ENCODE measurements at regions not wholly inside any gene's neighbourhood (a gene's known extent, or its start where the extent isn't known, plus 50 kb on each side); places are given as distances from the start of the nearest gene placed in this dataset.
"Not testable (repeated sequence)": the region's sequence is repeated elsewhere in the genome, so short reads cannot be mapped to it uniquely, and the experiment has no call there.

DNA sequence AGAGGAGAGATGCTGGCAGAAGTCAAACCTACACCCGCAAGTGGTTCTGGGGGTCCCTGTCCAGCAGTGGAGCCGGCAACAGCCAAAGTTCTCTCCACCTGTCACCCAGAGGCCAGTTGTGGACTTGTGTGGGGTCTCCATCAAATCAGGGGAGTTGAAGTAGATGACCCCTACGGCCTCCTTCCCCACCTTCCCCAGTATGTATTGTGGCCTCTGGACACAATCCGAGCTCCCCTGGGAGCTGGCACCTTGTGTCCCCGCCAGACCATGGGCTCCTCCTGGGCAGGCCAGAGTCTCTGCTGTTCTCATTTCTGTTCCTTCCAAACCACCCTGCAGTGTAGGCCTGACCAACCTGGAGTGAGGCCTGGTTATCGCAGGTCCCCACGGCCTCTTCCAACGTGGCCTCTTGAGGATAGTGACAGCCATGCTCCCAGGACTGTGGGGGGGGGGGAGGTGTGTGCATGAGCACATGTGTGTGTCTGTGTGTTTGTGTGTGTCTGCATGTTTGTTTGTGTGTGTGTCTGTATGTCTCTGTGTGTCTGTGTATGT is 246.4 kb downstream of the MATN1 start:
- no peak for DNase-seq

DNA sequence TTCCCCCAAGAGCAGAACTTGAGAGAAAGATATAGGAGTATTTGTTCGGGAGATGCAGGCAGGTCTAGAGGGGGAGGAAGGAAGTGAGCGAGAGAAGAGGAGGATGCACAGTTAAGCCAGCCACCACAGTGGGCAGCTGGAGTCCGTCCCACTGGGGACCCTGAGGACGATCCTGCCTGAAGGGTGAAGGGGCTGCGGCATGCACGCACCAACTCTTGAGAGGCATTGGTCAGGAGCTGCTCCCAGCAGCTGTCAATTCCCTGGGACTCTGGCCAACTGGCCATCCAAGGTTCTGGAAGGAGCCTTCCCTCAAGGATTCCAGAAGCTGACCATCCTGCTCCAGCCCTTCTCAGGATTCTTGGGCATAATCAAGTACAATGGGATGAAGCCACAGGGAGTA is 246.9 kb downstream of the MATN1 start:
- no peak for DNase-seq

DNA sequence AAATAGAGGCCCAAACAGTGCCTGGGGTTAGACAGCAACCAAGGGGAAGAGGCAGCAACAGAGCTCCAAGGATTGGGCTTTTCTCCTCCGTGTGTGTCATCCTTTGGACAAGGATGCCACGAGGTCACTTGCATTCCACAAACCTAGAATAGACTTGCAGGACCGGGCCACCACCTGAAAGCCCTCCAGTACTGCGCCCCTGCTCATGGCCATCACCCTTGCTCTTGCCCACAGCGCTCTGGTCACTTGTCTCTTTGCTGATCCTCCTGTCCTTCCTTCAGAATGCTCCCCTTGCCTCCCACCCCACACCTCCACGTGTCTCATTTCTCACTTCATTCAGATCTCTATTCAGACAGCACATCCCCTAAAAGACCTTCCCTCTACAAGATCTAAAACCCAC is 247.4 kb downstream of the MATN1 start:
- no peak for DNase-seq

DNA sequence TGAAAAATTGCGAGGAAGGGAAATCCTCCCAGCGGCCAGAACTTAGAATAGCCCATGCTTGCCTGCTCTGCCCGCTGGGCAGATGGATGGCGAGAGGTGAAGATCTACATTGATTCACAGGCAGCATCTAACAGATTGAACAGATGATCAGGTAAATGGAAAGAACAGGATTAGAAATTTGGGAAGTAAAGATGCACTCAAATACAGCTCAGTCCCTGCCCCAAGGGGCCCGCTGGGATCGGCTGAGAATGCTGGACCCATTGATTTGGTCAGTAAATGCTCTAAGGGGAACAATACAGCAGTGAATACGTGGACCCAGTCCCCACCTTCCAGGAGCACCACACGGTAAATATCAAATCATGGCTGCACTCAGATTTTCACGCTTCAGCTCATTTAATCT is 248.2 kb downstream of the MATN1 start:
- no peak for DNase-seq

DNA sequence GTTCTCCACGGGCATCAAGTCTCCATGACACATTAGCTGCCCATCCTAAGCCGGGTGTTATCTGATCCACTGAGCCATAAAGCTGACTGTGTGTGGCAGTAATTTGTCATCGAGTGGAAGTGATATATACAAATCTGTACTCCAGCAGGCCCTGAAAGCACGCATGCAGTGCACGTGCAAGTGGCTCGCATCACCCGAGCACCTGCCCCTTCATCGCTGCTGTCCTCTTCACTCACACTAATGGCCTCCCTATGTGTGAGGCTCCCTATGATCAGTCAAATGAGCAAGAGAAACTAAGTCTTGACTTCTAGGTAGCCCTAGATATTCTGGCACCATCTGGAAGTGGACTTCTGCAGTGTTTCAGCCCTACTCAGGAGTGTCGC is 248.6 kb downstream of the MATN1 start:
- DNase-seq = no peak

DNA sequence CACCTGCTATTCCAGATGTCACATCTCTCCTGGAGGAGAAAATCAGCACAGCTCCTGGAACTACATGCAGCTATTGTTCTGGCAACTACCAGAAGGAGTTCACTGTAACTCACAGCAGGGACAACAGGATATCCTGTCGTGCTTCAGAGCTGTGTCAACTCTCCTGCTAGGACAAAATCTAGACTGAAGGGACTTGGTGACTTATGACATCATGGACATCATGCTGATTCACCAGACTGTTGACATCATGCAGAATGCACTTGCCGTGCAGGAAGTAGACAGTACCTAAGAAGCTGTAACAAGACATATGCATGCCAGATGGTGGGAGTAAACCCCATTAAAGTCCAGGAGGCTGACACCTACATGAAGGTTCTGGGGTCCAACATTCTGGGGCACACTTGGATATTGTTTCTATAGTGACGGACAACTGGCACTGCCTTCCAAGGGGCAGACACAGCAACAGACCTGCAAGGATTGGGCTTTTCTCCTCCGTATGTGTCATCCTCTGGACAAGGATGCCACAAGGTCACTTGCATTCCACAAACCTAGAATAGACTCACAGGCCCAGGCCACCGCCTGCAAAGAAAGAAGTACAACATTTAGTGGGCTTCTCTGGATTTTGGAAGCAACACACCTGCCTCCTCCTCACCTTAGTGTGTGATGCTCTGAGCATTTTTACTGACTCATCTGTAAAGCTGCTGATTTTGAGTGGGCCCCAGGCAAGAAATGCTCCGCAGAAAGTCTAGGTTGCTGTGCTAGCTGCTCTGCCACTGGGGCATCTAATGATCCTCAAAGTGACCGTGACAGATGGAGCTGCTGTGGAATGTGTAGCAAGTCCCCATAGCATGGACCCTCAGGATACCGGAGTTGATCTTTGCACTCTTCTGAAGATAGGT is 249.2 kb downstream of the MATN1 start:
- DNase-seq = no peak

DNA sequence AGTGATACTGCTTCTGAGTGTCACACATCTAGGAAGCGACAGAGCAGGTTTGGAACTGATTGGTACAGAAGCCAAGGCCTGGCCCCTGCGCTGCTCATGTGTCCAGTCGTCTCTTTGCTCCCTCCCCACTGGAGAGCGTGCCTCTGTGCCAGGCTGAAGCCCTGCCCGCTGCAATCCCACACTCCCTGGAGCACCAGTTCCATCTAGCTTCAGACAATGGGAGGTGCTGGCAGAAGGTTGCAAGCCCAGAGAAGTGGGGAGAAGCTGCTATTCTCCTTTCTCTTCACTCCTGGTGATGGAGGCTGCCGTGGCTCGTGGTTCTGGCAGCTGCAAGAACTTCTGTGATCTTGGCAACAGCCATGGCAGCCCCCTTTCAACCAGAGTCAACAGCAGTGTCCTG is 250.9 kb downstream of the MATN1 start:
- DNase-seq = no peak

DNA sequence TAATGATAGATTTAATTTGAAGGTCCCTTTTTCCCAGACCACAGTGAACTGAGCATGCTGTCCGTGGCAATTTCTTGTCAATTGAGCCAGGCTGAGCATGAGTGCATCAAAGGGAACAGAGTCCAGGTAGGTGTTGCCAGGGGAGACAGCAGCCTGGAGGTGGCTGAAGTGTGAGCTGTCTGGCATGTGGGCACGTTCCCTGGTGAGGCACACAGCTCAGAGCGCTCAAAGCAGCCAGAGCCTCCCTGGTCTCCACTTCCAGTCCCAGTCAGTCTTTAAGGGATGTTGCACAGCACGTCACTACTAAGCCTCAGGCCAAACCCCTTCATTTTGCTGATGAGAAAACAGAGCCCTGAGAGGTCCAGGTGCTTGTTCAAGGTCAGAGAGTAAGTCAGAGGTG is 251.4 kb downstream of the MATN1 start:
- DNase-seq = no peak

DNA sequence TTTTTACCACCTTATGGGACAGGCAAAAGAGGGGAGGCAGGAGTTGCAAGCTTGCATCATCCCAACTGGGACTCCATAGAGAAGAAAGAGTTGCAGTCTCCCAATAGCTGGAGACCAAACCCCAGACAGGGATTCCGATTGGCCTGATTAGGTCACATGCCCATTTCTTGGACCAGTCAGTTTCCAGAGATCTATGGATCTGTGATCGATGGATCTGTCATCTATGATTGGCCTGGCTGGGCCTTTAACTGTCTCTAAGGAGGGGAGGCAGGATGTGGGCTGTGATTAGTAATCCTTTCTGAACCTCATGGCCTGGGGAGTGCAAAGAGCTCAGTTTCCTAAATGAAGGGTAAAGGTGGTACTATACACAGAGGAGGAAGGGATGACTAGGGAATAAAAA is 252.1 kb downstream of the MATN1 start:
- DNase-seq = no peak

DNA sequence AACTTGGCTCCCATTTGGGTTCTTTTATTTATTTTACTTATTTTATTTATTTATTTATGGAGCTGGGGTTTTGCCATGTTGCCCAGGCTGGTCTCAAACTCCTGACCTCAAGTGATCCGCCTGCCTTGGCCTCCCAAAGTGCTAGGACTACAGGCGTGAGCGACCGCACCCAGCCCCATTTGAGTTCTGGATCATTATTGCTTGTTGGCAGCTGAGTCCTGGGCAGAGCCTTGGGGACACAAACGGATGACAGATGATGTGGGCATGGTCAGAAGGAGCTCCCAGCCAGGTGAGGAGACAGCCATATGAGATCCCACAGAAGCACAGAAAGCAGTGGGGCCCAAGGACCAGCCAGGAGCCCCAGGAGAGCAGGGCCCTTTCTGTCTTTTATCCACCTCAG is 254.0 kb downstream of the MATN1 start:
- DNase-seq = no peak

DNA sequence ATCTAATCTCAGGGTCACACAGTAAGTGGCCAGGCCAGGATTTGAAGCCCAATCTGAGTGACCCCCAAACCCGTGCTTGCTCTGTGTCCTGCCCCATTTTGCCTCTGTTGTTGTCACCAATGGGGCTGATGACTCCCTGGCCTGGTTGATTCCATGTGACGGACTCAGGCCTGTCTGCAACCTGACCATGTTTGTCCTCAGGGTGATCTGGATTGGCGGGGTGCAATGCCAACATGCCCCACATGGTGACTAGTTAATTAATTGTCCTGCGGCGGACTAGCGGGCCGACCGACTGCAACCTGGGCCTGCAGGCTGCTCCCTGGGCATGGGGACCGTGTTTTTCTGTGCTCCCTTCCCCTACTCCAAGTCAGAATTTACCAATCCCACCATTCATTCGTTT is 256.3 kb downstream of the MATN1 start:
- no peak for DNase-seq

DNA sequence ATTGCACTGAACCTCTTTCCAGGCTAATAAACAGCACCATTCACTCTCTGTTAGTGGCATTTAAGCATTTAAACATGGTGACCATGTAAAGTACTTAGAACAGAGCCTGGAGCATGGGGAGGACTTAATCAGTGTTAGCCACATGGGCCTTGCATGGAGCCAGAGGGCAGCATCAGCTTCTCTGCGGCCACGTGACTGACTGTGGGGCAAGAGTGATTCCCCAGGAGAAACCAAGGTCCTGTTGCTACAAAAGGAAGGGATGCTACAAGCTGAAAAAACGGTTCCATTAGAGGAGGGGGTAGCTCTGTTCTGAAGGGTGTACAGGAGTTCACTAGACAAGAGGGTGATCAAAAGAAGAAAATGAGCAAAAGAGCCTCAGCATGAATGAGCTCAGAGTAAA is 256.8 kb downstream of the MATN1 start:
- DNase-seq = no peak

DNA sequence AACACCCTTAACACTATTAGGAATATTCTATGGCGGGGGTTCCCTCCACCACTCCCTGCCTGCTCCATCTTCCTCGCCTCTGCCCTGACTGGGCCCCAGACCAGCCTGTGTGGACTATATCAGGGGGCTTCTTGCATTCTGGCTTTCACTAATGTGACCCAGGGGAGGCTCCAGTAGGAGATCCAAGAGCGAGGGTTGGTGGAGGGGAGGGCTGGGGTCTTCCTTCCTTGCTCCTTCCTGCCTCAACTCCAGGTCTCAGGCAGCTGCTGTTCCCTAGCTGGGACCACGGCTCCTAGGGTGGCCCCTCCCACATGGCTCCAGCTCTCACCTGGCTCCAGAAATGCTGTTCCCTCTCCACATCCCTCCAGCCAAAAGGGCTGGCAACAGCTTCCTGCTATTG is 257.4 kb downstream of the MATN1 start:
- no peak for DNase-seq

DNA sequence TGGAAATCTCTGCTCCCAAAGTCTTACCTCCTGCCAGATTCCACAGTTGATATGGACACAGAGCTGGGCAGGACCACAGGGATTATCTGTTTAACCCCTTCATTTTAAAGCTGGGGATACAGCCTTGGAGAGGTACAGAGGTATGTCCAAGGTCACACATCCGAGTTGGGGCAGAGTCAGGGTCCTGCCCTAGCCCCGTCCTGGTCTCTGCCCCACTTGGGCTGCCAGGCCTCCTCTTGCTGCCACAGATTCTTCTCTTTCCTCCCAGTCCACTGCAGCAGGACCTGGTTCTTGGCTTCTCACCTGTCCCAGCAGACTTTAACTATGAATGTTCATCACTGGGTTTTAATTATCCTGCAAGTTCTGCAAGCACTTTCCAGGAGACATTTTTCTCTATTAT is 258.3 kb downstream of the MATN1 start:
- DNase-seq = no peak

DNA sequence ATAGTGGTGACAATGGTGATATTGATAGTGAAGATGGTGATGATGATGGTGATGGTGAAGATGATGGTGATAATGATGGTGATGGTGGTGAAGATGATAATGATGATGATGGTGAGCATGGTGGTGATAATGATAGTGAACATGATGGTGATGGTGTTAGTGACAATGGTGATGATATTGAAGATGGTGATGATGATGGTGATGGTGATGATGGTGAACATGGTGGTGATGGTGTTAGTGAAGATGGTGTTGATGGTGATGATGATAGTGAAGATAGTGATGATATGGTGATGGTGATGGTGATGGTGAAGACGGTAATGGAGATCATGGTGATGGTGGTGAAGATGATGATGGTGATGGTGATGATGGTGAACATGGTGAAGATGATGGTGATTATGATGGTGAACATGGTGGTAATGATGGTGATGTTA is 259.2 kb downstream of the MATN1 start:
- DNase-seq = no peak

DNA sequence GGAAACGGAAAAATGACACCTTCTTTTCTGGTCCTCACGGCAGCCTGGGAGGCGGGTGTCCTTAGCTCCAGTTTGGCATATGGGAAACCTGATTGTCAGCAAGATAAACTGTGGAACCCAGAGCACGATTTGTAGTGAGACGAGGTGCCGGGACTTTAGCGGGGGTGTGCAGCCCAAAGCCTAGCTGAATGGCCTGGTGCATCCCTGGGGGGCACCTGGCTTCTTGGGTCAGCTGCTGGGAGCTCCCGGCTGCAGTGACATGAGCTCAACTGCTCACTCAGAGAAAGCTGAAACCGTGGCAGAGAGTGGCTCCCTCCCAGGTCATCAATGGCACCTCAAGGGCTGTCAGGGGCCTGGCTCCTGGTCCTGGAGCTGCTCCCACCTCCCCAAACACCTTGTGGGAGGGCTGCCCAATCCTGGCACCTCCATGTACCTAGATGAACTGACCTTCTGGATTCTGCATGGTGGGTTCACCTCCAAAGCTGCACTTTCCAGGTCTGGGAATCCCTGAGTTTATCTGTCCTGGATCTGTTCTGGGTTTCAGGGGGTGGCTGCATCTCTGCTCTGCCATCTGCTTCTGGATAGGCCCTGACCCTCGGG is 260.5 kb downstream of the MATN1 start:
- no peak for DNase-seq

DNA sequence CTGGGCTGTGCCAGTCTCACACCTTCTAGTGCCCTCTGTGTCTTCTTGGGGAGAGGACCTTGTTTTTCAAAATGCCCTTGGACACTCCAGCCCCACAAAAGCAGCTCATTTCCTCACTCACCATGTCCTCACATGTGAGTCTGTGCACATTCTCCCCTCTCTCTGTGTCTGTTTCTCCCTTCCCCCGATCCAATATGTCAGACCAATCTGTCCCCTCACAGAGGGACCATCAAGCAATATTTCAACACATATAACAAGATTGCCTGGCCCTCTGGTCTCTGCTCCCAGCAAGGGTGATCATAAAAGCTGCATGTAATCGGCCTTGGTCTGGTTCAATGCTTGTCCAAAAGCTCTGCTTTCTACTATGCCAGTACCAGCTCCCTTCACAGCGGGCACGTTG is 261.2 kb downstream of the MATN1 start:
- DNase-seq = no peak

DNA sequence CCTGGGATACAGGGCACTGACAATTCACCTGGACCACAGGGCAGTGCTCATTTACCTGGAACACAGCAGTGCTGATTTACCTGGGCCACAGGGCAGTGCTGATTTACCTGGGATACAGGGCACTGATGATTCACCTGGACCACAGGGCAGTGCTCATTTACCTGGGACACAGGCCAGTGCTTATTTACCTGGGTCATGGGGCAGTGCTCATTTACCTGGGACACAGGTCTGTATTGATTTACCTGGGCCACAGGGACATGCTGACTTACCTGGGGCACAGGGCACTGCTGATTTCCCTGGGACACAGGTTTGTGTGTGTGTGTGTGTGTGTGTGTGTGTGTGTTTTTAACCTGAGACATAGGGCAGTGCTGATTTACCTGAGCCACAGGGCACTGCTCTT is 261.7 kb downstream of the MATN1 start:
- DNase-seq = no peak

DNA sequence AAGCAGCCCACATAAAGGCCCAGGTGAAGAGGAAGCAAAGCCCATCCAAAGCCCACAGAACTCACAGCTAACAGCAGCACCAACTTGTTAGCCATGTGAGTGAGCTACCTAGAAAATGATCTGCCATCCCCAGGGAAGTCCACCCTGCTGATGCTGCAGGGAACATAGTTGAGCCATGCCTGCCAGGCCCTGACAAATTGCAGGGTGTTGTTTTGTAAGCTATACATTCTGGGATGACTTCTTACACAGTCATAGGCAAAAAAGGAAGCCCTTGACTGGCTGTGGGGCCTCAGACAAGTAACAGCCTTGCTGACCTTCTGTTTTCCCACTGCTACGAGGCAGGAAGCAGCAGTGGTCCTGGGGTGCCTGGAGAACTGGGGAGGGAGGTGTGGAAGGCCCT is 262.7 kb downstream of the MATN1 start:
- DNase-seq = no peak

DNA sequence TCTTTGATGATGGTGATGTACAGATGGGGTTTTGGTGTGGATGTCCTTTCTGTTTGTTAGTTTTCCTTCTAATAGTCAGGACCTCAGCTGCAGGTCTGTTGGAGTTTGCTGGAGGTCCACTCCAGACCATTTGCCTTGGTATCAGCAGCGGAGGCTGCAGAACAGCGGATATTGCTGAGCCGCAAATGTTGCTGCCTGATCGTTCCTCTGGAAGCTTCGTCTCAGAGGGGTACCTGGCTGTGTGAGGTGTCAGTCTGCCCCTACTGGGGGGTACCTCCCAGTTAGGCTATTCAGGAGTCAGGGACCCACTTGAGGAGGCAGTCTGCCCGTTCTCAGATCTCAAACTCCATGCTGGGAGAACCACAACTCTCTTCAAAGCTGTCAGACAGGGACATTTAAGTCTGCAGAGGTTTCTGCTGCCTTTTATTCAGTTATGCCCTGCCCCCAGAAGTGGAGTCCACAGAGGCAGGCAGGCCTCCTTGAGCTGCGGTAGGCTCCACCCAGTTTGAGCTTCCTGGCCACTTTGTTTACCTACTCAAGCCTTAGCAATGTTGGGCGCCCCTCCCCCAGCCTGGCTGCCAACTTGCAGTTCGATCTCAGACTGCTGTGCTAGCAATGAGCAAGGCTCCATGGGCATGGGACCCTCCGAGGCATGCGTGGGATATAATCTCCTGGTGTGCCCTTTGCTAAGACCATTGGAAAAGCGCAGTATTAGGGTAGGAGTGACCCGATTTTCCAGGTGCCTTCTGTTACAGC is 264.5 kb downstream of the MATN1 start:
- DNase-seq = not testable (repeated sequence)

DNA sequence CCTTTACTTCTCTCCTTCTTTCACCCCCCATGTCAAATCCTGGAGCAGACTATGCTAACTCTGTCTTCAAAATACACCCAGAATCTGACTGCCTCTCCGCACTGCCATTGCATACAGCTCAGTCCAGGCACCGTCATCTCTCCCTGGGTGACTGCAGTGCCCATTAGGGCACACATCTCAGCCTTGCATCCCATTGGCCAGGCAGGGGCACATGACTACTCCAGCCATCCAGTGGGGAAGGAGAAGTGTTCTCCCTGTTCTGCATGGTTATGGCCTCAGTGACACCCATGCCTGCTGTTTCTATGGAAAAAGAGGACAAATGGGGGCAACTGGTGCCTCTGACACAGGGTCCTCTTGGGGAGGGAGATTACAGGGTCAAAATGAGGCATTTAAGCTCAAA is 270.5 kb downstream of the MATN1 start:
- DNase-seq = no peak

DNA sequence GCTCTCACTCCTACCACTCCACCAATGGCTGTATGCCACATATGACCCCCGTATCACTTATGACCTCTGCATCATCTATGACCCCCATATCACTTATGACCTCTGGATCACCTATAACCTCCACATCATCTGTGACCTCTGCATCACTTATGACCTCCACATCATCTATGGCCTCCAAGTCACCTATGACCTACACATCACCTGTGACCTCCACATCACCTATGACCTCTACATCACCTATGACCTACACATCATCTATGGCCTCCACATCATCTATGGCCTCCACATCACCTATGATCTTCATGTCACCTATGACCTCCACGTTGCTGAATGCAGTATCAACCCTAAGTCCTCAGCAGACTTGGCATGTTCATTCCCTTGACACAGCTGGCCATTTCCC is 271.2 kb downstream of the MATN1 start:
- no peak for DNase-seq

DNA sequence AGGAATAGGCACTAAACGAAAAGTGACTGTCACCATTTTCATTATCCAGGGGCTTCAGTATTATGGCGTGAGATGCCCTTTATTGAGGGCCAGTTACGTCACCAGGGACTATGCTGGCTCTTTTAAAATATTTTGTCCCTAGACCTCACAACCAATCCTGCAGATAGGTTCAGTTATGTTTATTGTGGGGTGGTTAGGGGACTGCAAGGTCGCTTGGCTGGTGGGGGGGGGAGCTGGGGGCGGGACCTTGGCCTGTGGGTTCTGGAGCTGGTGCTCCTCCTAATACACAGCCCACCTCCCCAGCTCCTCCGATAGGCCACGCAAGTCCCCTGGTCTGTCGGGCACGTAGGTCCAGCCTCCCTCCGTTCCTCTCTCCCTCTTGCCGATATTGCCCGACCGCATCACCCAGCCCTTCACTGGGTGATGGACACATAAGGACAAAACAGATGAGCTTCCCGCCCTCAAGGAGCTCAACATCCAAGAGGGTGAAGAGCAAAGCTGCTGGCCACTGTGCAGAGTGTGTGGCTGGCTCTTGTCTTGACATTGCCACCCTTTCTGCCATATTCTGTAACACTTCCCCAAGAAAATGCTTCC is 271.8 kb downstream of the MATN1 start:
- DNase-seq = no peak

All from GDM1 (cell line).